Endothelial cell of umbilical vein (primary cell): ENCODE measurements at regions not wholly inside any gene's neighbourhood (a gene's known extent, or its start where the extent isn't known, plus 50 kb on each side); places are given as distances from the start of the nearest gene placed in this dataset.

Experiments
- BruUV-seq: library from RNA; stranded (reverse); fragments of 400-500 nt; replicated peaks from 2 replicates; lab custom pipeline; 2021; lab: Mats Ljungman, UMichigan
- CTCF ChIA-PET: fragments of 300-600, 350-600 bp; sonication (Branson Sonifier 250); formaldehyde crosslinking; loops from one replicate; lab custom pipeline; 2021; ENCODE audit warnings: antibody characterized with exemption, inconsistent platforms; lab: Charles Lee
- POLR2A ChIA-PET: fragments of 300-600, 350-600 bp; sonication (Branson Sonifier 250); formaldehyde crosslinking; loops from one replicate; lab custom pipeline; 2021; ENCODE audit warnings: antibody characterized with exemption, inconsistent platforms; lab: Charles Lee
- DNase-seq: peaks from one replicate; pipeline ENCODE4 v3.0.0-alpha.2; 2011; ENCODE audit warnings: low read depth, low spot score
- FAIRE-seq: peaks from 2 replicates; lab custom pipeline; 2011; peaks lifted over from hg19 to GRCh38; lab: Jason Lieb, UNC
- H2AFZ ChIP-seq: 2 replicates; pipeline ENCODE4 v1.6.0; 2012; ENCODE audit warnings: low read depth, low read length, control low read depth, inconsistent platforms
- H3K27ac ChIP-seq: 2 replicates; pipeline ENCODE4 v1.5.1; 2011; ENCODE audit warnings: low read depth, mild to moderate bottlenecking, control low read depth, low read length, moderate library complexity; ENCODE audit not compliant: insufficient read depth
- H3K27me3 ChIP-seq, 2 experiments: 2 replicates each; pipeline versions ENCODE4 v1.6.0 to v1.6.1; 2011; ENCODE audit warnings: low read length in 2 of 2, mixed read lengths in 1 of 2; ENCODE audit not compliant: control insufficient read depth in 2 of 2, insufficient read depth in 2 of 2
- H3K36me3 ChIP-seq, 2 experiments: 2 replicates in 1 of 2; 3 replicates in 1 of 2; pipeline ENCODE4 v1.5.1; 2011; ENCODE audit warnings: low read length in 2 of 2, mild to moderate bottlenecking in 1 of 2, moderate library complexity in 1 of 2; ENCODE audit not compliant: control insufficient read depth in 2 of 2, insufficient read depth in 2 of 2; ENCODE audit errors: extremely low read depth in 1 of 2
- H3K4me1 ChIP-seq: 3 replicates; pipeline ENCODE4 v1.5.1; 2011; ENCODE audit warnings: mild to moderate bottlenecking, low read length; ENCODE audit not compliant: control insufficient read depth, insufficient read depth; ENCODE audit errors: extremely low read depth
- H3K4me2 ChIP-seq: 2 replicates; pipeline ENCODE4 v1.6.1; 2011; ENCODE audit warnings: low read length, control low read depth, mixed read lengths; ENCODE audit not compliant: insufficient read depth
- H3K4me3 ChIP-seq, 3 experiments: fragments of 200-600 bp in 1 of 3; sonication (generic), shearing (Covaris generic) in 1 of 3; replicated peaks in 1 of 3; 2 replicates each; pipeline ENCODE4 v1.5.1; 2011 to 2016; ENCODE audit warnings: control low read depth in 3 of 3, low read length in 3 of 3, mild to moderate bottlenecking in 2 of 3, inconsistent platforms in 1 of 3, low read depth in 1 of 3, moderate library complexity in 1 of 3; ENCODE audit not compliant: insufficient read depth in 1 of 3
- H3K79me2 ChIP-seq: 2 replicates; pipeline ENCODE4 v1.6.0; 2012; ENCODE audit warnings: low read length, inconsistent platforms; ENCODE audit not compliant: control insufficient read depth, insufficient read depth
- H3K9ac ChIP-seq: replicated peaks from 2 replicates; pipeline ENCODE3; 2011; ENCODE audit warnings: low read length, control low read depth; ENCODE audit not compliant: insufficient read depth; ENCODE audit errors: extremely low read depth
- H3K9me1 ChIP-seq: replicated peaks from 3 replicates; pipeline ENCODE4 v1.6.0; 2011; ENCODE audit warnings: mild to moderate bottlenecking, low read length; ENCODE audit not compliant: control insufficient read depth, insufficient read depth; ENCODE audit errors: extremely low read depth
- H3K9me3 ChIP-seq: replicated peaks from 2 replicates; pipeline ENCODE4 v1.5.1; 2012; ENCODE audit warnings: low read length, inconsistent platforms; ENCODE audit not compliant: control insufficient read depth, insufficient read depth
- H4K20me1 ChIP-seq: replicated peaks from 2 replicates; pipeline ENCODE3; 2011; ENCODE audit warnings: mild to moderate bottlenecking, low read length; ENCODE audit not compliant: control insufficient read depth, insufficient read depth; ENCODE audit errors: extremely low read depth
- CTCF ChIP-seq, 2 donors: IDR thresholded peaks; 1 replicate in 1 of 2; 2 replicates in 1 of 2; pipeline ENCODE4 v1.5.1; 2011; ENCODE audit warnings: low read length in 2 of 2, mild to moderate bottlenecking in 2 of 2, moderate library complexity in 2 of 2, control low read depth in 1 of 2, inconsistent platforms in 1 of 2, low read depth in 1 of 2; ENCODE audit not compliant: insufficient read depth in 1 of 2; ENCODE audit errors: extremely low read depth in 1 of 2
- EZH2 ChIP-seq: IDR thresholded peaks from 2 replicates; pipeline ENCODE4 v1.6.1; 2012; ENCODE audit warnings: borderline replicate concordance, low read depth, mild to moderate bottlenecking, moderate library complexity, low read length, inconsistent platforms; ENCODE audit not compliant: severe bottlenecking
- FOS ChIP-seq: IDR thresholded peaks from 2 replicates; pipeline ENCODE4 v1.6.1; 2011; ENCODE audit warnings: mild to moderate bottlenecking, low read length, moderate library complexity, borderline replicate concordance; ENCODE audit not compliant: insufficient read depth
- GATA2 ChIP-seq: IDR thresholded peaks from 2 replicates; pipeline ENCODE4 v1.7.0; 2011; ENCODE audit warnings: low read depth, mild to moderate bottlenecking, moderate library complexity, mixed read lengths, low read length; ENCODE audit not compliant: insufficient read length, insufficient read depth
- JUN ChIP-seq: IDR thresholded peaks from 2 replicates; pipeline ENCODE4 v1.6.1; 2011; ENCODE audit warnings: borderline replicate concordance, low read depth; ENCODE audit not compliant: insufficient read length, insufficient read depth
- MAX ChIP-seq: IDR thresholded peaks from 2 replicates; pipeline ENCODE4 v1.6.1; 2011; ENCODE audit not compliant: insufficient read depth, insufficient read length
- MYC ChIP-seq: IDR thresholded peaks from one replicate; pipeline ENCODE4 v1.6.1; 2011; ENCODE audit warnings: mild to moderate bottlenecking, low read depth, low read length
- POLR2A ChIP-seq: IDR thresholded peaks from 2 replicates; pipeline ENCODE4 v1.6.1; 2012; ENCODE audit warnings: low read depth, mild to moderate bottlenecking, control low read depth, low read length
- POLR2AphosphoS5 ChIP-seq: IDR thresholded peaks from 2 replicates; pipeline ENCODE4 v1.6.1; 2012; ENCODE audit warnings: low read depth, mild to moderate bottlenecking, control low read depth, low read length, moderate library complexity; ENCODE audit not compliant: insufficient read depth
- dilution Hi-C: fragments of 300-500 bp; cut with MboI; formaldehyde crosslinking; loops from one replicate; pipeline ENCODE4 v1.15.0; 2019; ENCODE audit warnings: low sequenced_read_pairs; ENCODE audit not compliant: extremely low pct_ligation_motif_present
- intact Hi-C: fragments of 100-400 bp; cut with micrococcal nuclease; formaldehyde crosslinking; loops from one replicate; pipeline ENCODE4 v1.10.0; 2022

- H3K4me2 ChIP-seq: no peak overlapping the region
- no peak overlapping the region for H2AFZ ChIP-seq
- ChIA-PET CTCF (interaction anchor here (0.6 kb wide), 1 partner anchor 24 kb away, joined by 3 read pairs; no protein-coding TSS in a partner anchor), POLR2A (no interaction called here)
- intact Hi-C loops (no loop called here), dilution Hi-C loops (no loop called here)
- FAIRE-seq: no peak
- H4K20me1 ChIP-seq: no peaks in the 10 kb centered on the region
- H3K9me3 ChIP-seq: peaks cover 2% of the 10 kb centered on the region
- H3K4me1 ChIP-seq: no peaks in the 10 kb centered on the region
- no peak for TF ChIP-seq POLR2A
- TF ChIP-seq MAX: no peak
- DNase-seq: no peak
- no peaks in the 10 kb centered on the region for H3K36me3 ChIP-seq
- H3K4me3 ChIP-seq: no peak overlapping the region
- no peaks in the 10 kb centered on the region for H3K27me3 ChIP-seq
- no peaks in the 10 kb centered on the region for H3K9me1 ChIP-seq
- H3K79me2 ChIP-seq: no peaks in the 10 kb centered on the region
- H3K9ac ChIP-seq: no peak overlapping the region
- H3K27ac ChIP-seq: no peak overlapping the region
- no TSS peak for BruUV-seq
These were observed 53.3 kb upstream of the CYLC2 start for GRCh38 chr9:102941868-102942267.

GRCh38 chr9:102922526-102922925 is 72.6 kb upstream of the CYLC2 start:
- DNase-seq: no peak
- Histone ChIP-seq H3K9ac (no peak overlapping the region), H3K9me3 (no peaks in the 10 kb centered on the region), H3K27me3 (no peaks in the 10 kb centered on the region), H2AFZ (no peak overlapping the region), H3K79me2 (no peaks in the 10 kb centered on the region), H3K27ac (no peak overlapping the region), H3K4me1 (no peaks in the 10 kb centered on the region), H3K4me2 (no peak overlapping the region), H4K20me1 (no peaks in the 10 kb centered on the region), H3K9me1 (no peaks in the 10 kb centered on the region), H3K4me3 (no peak overlapping the region), H3K36me3 (no peaks in the 10 kb centered on the region)
- POLR2A ChIA-PET: no interaction called here
- no peak for FAIRE-seq
- dilution Hi-C loops: no loop called here
- CTCF ChIA-PET: no interaction called here
- no TSS peak for BruUV-seq
- TF ChIP-seq GATA2 (no peak), JUN (no peak), FOS (no peak), CTCF (IDR thresholded peaks at IDR 0.05; ENCODE audit: extremely low read depth in 1 of 2, insufficient read depth in 1 of 2, low read depth in 1 of 2, low read length in 2 of 2) (no peak), MYC (no peak), POLR2AphosphoS5 (no peak), EZH2 (no peak), POLR2A (no peak), MAX (no peak)
- intact Hi-C loops: no loop called here
